ENCODE measurements at regions not wholly inside any gene's neighbourhood (a gene's known extent, or its start where the extent isn't known, plus 50 kb on each side); places are given as distances from the start of the nearest gene placed in this dataset.

- TF ChIP-seq PRDM15 (CRISPR knock-in tag; IDR thresholded peaks at IDR 0.05) = no peak
- no peak for TF ChIP-seq CUX1 (IDR thresholded peaks at IDR 0.05; ENCODE audit: insufficient replicate concordance, low read depth, low read length)
- TF ChIP-seq TBL1XR1 (IDR thresholded peaks at IDR 0.05; ENCODE audit: low read depth, low read length) = no peak
- TF ChIP-seq WRNIP1 (IDR thresholded peaks at IDR 0.05; ENCODE audit: borderline replicate concordance, low read depth, low read length) = no peak
- no peak for TF ChIP-seq MEF2B (IDR thresholded peaks at IDR 0.05; ENCODE audit: partially characterized antibody, poor library complexity, severe bottlenecking)
- TF ChIP-seq SREBF1 (IDR thresholded peaks at IDR 0.05; ENCODE audit: low read length) = no peak
- no peak for TF ChIP-seq POLR2AphosphoS2 (IDR thresholded peaks at IDR 0.05; ENCODE audit: low read depth, low read length)
- TF ChIP-seq NKRF (conservative IDR thresholded peaks at IDR 0.05) = no peak
- TF ChIP-seq ATF3 (IDR thresholded peaks at IDR 0.05; ENCODE audit: borderline replicate concordance, extremely low read depth, low read depth, low read length) = no peak
Measured at GRCh38 chr20:62554898-62555641, 79.3 kb upstream of the GATA5 start (continued).

All from GM12878 (cell line).